Keratinocyte (primary cell): ENCODE measurements at regions not wholly inside any gene's neighbourhood (a gene's known extent, or its start where the extent isn't known, plus 50 kb on each side); places are given as distances from the start of the nearest gene placed in this dataset.

Experiments used
- DNase-seq: peaks from one replicate; pipeline ENCODE4 v3.0.0-alpha.2; 2011; ENCODE audit warnings: low read depth, missing footprints, low spot score
- FAIRE-seq: peaks from 2 replicates; lab custom pipeline; 2011; peaks lifted over from hg19 to GRCh38; lab: Jason Lieb, UNC
- H2AFZ ChIP-seq: 2 replicates; pipeline ENCODE4 v1.6.0; 2012; ENCODE audit warnings: low read length, control low read depth, inconsistent platforms; ENCODE audit not compliant: control insufficient read depth
- H3K27ac ChIP-seq: 2 replicates; pipeline ENCODE4 v1.5.1; 2011; ENCODE audit warnings: low read length; ENCODE audit not compliant: control insufficient read depth, insufficient read depth
- H3K27me3 ChIP-seq: 3 replicates; pipeline ENCODE4 v1.6.0; 2011; ENCODE audit warnings: low read length; ENCODE audit not compliant: control insufficient read depth, insufficient read depth; ENCODE audit errors: extremely low read depth
- H3K36me3 ChIP-seq, 2 experiments: 2 replicates in 1 of 2; 3 replicates in 1 of 2; pipeline ENCODE4 v1.5.1; 2011; ENCODE audit warnings: low read length in 2 of 2, mild to moderate bottlenecking in 1 of 2; ENCODE audit not compliant: control insufficient read depth in 2 of 2, insufficient read depth in 2 of 2; ENCODE audit errors: extremely low read depth in 1 of 2
- H3K4me1 ChIP-seq: 3 replicates; pipeline ENCODE4 v1.5.1; 2011; ENCODE audit warnings: low read length; ENCODE audit not compliant: control insufficient read depth, insufficient read depth; ENCODE audit errors: extremely low read depth
- H3K4me2 ChIP-seq: 3 replicates; pipeline ENCODE4 v1.6.0; 2011; ENCODE audit warnings: low read depth, low read length; ENCODE audit not compliant: control insufficient read depth, insufficient read depth; ENCODE audit errors: extremely low read depth
- H3K4me3 ChIP-seq, 3 experiments: fragments of 200-600 bp in 1 of 3; sonication (generic) in 1 of 3; 2 replicates in 2 of 3; 3 replicates in 1 of 3; pipeline ENCODE4 v1.5.1; 2011 to 2016; ENCODE audit warnings: low read length in 3 of 3, mild to moderate bottlenecking in 3 of 3, control low read depth in 2 of 3, inconsistent platforms in 1 of 3, low read depth in 1 of 3, mixed read lengths in 1 of 3, mixed run types in 1 of 3, moderate library complexity in 1 of 3; ENCODE audit not compliant: control insufficient read depth in 2 of 3, insufficient read depth in 2 of 3; ENCODE audit errors: extremely low read depth in 1 of 3
- H3K79me2 ChIP-seq: 2 replicates; pipeline ENCODE4 v1.6.0; 2012; ENCODE audit warnings: low read length; ENCODE audit not compliant: control insufficient read depth, insufficient read depth
- H3K9ac ChIP-seq: 3 replicates; pipeline ENCODE4 v1.6.0; 2011; ENCODE audit warnings: low read length; ENCODE audit not compliant: control insufficient read depth, insufficient read depth; ENCODE audit errors: extremely low read depth
- H3K9me1 ChIP-seq: 3 replicates; pipeline ENCODE4 v1.6.0; 2011; ENCODE audit warnings: low read length; ENCODE audit not compliant: control insufficient read depth, insufficient read depth; ENCODE audit errors: extremely low read depth
- H3K9me3 ChIP-seq: 2 replicates; pipeline ENCODE4 v1.5.1; 2012; ENCODE audit warnings: low read depth, low read length; ENCODE audit not compliant: control insufficient read depth
- H4K20me1 ChIP-seq: 3 replicates; pipeline ENCODE4 v1.6.0; 2011; ENCODE audit warnings: low read length; ENCODE audit not compliant: control insufficient read depth, insufficient read depth; ENCODE audit errors: extremely low read depth
- EZH2 ChIP-seq: IDR thresholded peaks from one replicate; pipeline ENCODE4 v1.6.1; 2012; ENCODE audit warnings: inconsistent platforms, mild to moderate bottlenecking, low read length, moderate library complexity
- dilution Hi-C: fragments of 300-500 bp; cut with MboI; formaldehyde crosslinking; loops from one replicate; pipeline ENCODE4 v1.7.0; 2020; ENCODE audit warnings: low sequenced_read_pairs; ENCODE audit not compliant: extremely low pct_ligation_motif_present
- TF ChIP-seq, protein P1 (sequence below), 3 experiments: IDR thresholded peaks in 1 of 3; conservative IDR thresholded peaks in 1 of 3; optimal IDR thresholded peaks in 1 of 3; 2 replicates in 2 of 3; 3 replicates in 1 of 3; pipeline versions ENCODE3 to v1.5.1; 2011; ENCODE audit warnings: low read length in 3 of 3, mild to moderate bottlenecking in 3 of 3, moderate library complexity in 2 of 3, control low read depth in 1 of 3, inconsistent platforms in 1 of 3; ENCODE audit not compliant: insufficient read depth in 2 of 3; ENCODE audit errors: extremely low read depth in 1 of 3

DNA sequence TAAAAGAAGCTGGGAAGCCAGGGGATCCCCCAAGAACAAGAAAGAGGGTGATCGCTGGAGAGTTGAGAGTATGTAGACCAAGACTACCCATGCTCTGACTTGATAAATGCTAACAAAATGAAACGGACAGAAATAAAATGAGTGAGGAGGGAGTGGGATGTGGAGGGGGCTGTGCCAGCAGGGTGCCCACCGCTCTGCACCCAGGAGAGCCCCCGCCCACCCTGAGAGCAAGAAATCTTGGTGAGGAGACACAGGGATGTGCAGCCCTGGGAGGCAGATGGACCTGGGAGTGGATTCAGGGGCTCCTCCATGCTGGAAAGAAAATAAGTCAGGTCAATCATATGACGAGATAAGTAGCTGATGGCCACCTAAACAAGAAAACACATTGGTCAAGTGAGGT lies 590.9 kb downstream of the AJAP1 start:
- no peaks in the 10 kb centered on the region for H3K79me2 ChIP-seq

DNA sequence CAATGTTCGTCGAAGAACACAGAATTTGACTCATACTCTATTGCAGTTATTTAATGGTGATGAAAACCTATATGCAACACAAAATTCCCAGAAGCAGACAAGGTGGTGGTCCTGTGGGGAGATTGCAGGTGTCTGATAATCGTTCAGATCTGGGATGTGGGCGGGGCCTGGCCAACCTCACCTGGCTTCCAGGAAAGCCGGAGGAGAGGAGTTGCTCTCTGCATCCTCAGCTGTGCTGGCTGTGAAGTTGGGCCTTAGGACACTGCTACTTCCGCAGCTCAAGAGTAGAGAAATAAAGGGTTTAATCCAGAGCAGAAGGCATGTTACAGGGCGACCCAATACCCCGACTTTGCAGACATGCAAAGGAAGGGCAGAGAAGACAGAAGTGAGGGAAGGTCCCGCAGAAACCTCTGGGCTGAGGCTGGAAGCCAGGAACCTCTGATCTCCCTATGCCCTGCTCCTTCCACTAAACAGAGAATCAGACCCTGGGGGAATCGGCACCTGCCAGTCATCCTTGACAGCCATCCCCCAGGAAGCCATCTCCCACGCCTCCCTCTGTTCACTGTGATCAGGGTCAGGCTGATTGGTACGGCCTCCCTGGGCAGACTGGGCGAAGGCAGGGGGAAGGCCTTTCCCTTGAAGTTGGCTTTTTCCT lies 590.3 kb downstream of the AJAP1 start:
- Histone ChIP-seq H3K9ac (no peak overlapping the region), H3K4me3 (no peak overlapping the region), H3K9me1 (no peaks in the 10 kb centered on the region), H2AFZ (no peak overlapping the region), H3K27me3 (no peaks in the 10 kb centered on the region), H3K9me3 (no peaks in the 10 kb centered on the region), H4K20me1 (no peaks in the 10 kb centered on the region), H3K4me2 (no peak overlapping the region), H3K36me3 (no peaks in the 10 kb centered on the region), H3K27ac (no peak overlapping the region), H3K4me1 (no peaks in the 10 kb centered on the region), H3K79me2 (no peaks in the 10 kb centered on the region)
- DNase-seq, result no peak
- FAIRE-seq, result no peak
- dilution Hi-C loops, result no loop called here
- TF ChIP-seq, protein P1, sequence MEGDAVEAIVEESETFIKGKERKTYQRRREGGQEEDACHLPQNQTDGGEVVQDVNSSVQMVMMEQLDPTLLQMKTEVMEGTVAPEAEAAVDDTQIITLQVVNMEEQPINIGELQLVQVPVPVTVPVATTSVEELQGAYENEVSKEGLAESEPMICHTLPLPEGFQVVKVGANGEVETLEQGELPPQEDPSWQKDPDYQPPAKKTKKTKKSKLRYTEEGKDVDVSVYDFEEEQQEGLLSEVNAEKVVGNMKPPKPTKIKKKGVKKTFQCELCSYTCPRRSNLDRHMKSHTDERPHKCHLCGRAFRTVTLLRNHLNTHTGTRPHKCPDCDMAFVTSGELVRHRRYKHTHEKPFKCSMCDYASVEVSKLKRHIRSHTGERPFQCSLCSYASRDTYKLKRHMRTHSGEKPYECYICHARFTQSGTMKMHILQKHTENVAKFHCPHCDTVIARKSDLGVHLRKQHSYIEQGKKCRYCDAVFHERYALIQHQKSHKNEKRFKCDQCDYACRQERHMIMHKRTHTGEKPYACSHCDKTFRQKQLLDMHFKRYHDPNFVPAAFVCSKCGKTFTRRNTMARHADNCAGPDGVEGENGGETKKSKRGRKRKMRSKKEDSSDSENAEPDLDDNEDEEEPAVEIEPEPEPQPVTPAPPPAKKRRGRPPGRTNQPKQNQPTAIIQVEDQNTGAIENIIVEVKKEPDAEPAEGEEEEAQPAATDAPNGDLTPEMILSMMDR (optimal IDR thresholded peaks at IDR 0.05 in 1 of 3, IDR thresholded peaks at IDR 0.05 in 1 of 3, conservative IDR thresholded peaks at IDR 0.05 in 1 of 3; ENCODE audit: extremely low read depth in 1 of 3, insufficient read depth in 2 of 3, low read length in 3 of 3), result no peak
- TF ChIP-seq EZH2, result no peak

More for the DNA sequence above, 590.9 kb downstream of the AJAP1 start:
- Histone ChIP-seq H3K4me1 (no peaks in the 10 kb centered on the region), H3K27ac (no peak overlapping the region), H3K9ac (no peak overlapping the region), H3K4me3 (no peak overlapping the region), H4K20me1 (no peaks in the 10 kb centered on the region), H3K4me2 (no peak overlapping the region), H3K9me1 (no peaks in the 10 kb centered on the region), H3K9me3 (no peaks in the 10 kb centered on the region), H3K36me3 (no peaks in the 10 kb centered on the region), H2AFZ (no peak overlapping the region), H3K27me3 (no peaks in the 10 kb centered on the region)
- TF ChIP-seq, protein P1 (optimal IDR thresholded peaks at IDR 0.05 in 1 of 3, IDR thresholded peaks at IDR 0.05 in 1 of 3, conservative IDR thresholded peaks at IDR 0.05 in 1 of 3; ENCODE audit: extremely low read depth in 1 of 3, insufficient read depth in 2 of 3, low read length in 3 of 3), result no peak
- TF ChIP-seq EZH2, result no peak
- dilution Hi-C loops, result no loop called here
- FAIRE-seq, result no peak
- no peak for DNase-seq
